HG03565 (cell line): ENCODE measurements at regions not wholly inside any gene's neighbourhood (a gene's known extent, or its start where the extent isn't known, plus 50 kb on each side); places are given as distances from the start of the nearest gene placed in this dataset.
"Not testable (repeated sequence)": the region's sequence is repeated elsewhere in the genome, so short reads cannot be mapped to it uniquely, and the experiment has no call there.

ENCODE experiments used
- ATAC-seq: cut with Tn5 transposase; IDR thresholded peaks from one replicate; pipeline ENCODE4 v1.9.1; 2021; ENCODE audit warnings: mild to moderate bottlenecking, moderate library complexity; ENCODE audit not compliant: unreplicated experiment

DNA sequence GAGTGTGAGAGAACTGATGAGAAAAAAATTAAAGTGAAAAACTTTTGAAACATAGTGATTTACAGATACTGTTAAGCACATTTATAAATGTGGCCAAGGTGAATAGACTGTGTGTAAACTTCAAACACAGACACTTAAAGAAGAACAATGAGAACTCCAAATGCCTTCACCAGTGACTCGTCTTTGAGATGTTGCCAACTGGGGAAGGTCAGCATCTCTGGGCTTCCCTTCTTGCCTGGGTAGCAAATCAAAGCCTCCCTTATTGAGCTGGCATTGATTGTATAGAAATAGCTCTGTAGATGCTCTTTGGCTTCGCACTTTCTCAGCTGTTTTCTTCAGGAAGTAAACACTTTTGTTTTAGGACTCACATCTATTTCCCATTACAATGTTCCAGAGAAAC lies 177.3 kb upstream of the SGCG start:
- no peak for ATAC-seq

GRCh38 chr13:23007426-23007825 lies 173.4 kb upstream of the SGCG start:
- ATAC-seq, result no peak

DNA sequence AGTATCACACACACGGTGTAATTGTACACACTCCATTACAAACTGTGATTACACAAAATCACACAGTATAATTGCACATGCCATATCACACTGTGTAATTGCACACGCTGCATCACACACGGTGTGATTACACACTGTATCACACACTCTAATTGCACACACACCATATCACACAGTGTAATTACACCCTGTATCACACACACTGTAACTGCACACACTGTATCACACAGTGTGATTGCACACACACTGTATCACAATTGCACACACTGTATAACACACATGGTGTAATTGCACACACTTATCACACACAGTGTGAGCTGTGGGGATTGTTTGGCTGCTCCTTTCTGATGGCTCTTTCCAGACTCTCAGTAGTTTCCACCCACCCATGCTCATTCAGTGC lies 162.6 kb upstream of the SGCG start:
- ATAC-seq, result no peak

DNA sequence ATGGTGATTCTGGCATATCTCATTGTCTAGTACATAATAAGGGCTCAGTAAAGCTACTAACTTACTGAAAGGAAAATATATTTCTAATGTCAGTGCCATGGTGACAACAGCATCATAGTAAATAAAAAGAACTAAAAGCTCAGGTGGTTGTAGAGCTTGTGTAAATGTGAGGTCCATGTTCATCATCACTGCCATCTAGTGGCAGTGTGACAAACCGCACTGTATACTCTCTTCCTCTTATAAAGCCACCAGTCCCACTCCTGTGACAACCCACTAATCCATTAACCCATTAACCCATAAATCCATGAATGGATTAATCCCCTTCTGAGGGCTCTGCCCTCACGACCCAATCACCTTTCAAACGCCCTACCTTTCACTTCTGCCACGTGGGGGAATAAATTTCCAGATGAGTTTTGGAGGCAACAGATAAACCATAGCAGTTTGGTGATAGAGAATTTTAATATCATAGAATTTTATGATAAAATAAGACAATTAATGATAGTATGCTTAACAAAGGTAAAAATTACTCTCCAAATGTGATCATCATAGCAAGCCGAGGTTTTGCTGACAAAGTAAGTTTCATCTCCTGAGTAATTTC lies 160.4 kb upstream of the SGCG start:
- ATAC-seq, result peak; percentile 98

DNA sequence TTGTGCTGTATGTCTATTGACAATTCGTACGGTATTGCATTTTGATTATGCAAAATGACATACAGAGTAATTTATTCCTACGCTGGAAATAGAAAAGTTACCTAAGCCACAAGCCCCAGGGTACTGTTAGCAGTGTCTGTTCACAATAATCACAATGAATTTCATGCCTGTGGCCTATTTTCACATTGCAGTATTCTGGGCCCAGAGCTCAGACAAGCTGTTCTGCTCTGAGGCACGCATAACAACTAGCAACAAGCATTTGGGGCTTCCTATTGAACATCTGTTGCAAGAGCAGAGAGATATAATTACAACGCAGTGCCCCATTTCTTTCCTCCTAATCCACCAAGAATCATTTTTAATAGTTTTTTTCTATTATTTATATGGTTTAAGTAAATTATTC lies 158.9 kb upstream of the SGCG start:
- ATAC-seq, result no peak

- ATAC-seq, result no peak
Observed at GRCh38 chr13:23022704-23023103, 158.1 kb upstream of the SGCG start.

GRCh38 chr13:23025864-23026608 lies 154.7 kb upstream of the SGCG start:
- ATAC-seq, result no peak

DNA sequence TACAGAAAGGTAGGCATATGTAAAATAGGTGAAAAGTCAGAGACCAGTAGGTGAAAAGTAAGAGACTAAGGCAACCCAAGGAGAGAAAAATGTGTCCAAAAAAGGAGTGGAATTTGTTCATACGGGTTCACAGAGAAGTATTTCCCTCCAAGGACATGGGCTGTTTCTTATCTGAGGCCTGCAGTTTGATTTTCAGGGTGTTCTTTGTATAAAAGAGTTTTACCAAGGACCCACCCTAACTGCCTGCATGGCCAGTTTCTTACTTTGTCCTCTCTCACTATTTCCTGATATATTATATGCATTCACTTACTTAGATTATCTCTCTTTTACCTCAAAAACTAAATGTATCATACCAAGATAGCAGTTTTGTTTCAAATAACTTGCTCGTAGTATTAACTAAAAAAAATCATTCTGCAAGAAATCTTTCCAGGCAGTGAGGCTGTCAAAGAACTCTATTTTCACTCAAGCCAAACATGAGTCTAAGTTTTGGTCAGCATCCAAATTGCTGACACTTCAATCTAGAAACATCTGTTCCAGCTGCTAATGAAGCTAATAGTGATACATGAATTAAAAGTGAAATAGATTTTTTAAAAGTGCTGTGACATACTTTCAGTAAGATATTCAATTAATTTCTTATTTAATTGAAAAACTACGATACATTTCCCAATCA lies 141.4 kb upstream of the SGCG start:
- ATAC-seq, result no peak

GRCh38 chr13:23042181-23042580 lies 138.6 kb upstream of the SGCG start:
- ATAC-seq, result no peak

DNA sequence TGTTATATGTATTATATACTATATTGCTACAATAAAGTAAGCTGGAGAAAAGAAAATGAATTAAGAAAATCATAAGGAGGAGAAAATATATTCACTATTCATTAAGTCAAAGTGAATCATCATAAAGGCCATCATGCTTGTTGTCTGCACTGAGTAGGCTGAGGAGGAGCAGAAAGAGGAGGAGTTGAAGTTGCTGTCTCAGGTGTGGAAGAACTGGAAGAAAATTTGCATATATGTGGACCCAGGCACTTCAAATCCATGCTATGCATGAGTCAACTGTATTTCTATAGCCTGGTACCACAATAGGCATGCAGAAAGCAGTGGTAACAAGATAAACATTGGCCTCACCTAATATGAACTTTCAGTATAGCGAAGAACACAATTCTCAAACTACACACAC lies 135.9 kb upstream of the SGCG start:
- ATAC-seq, result no peak

- no peak for ATAC-seq
Observed at GRCh38 chr13:23050126-23050525, 130.7 kb upstream of the SGCG start.

- ATAC-seq, result not testable (repeated sequence)
Observed at GRCh38 chr13:23053711-23054110, 127.1 kb upstream of the SGCG start.

- ATAC-seq, result no peak
Observed at GRCh38 chr13:23059173-23059572, 121.6 kb upstream of the SGCG start.

- no peak for ATAC-seq
Observed at GRCh38 chr13:23060959-23061358, 119.8 kb upstream of the SGCG start.

- ATAC-seq, result no peak
Observed at GRCh38 chr13:23067129-23067528, 113.7 kb upstream of the SGCG start.

- no peak for ATAC-seq
Observed at GRCh38 chr13:23069566-23069965, 111.2 kb upstream of the SGCG start.

GRCh38 chr13:23074075-23074828 lies 106.5 kb upstream of the SGCG start:
- no peak for ATAC-seq

- ATAC-seq, result no peak
Observed at GRCh38 chr13:23081220-23081619, 99.6 kb upstream of the SGCG start.

- no peak for ATAC-seq
Observed at GRCh38 chr13:23081901-23082300, 98.9 kb upstream of the SGCG start.

- ATAC-seq, result no peak
Observed at GRCh38 chr13:23086968-23087623, 93.7 kb upstream of the SGCG start.

DNA sequence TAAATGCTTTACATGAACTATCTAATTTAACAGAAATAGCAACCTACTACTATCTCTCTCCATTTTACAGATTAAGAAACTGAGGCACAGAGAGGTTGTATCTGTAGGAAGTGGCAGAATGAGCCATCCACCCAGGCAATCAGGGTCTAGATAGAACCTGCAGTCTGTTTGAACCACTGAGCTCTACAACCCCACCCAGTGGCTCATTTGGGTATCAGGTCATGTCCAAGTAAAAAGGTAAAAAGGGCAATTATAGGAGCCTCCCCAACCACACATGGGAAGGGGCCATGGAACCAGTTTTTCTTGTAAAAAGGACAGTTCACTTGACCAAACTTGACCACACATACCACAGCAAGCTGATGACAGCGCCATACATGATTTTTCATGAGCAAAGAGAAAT lies 92.9 kb upstream of the SGCG start:
- peak; percentile 53 for ATAC-seq
